ENCODE measurements at regions not wholly inside any gene's neighbourhood (a gene's known extent, or its start where the extent isn't known, plus 50 kb on each side); places are given as distances from the start of the nearest gene placed in this dataset.

DNA sequence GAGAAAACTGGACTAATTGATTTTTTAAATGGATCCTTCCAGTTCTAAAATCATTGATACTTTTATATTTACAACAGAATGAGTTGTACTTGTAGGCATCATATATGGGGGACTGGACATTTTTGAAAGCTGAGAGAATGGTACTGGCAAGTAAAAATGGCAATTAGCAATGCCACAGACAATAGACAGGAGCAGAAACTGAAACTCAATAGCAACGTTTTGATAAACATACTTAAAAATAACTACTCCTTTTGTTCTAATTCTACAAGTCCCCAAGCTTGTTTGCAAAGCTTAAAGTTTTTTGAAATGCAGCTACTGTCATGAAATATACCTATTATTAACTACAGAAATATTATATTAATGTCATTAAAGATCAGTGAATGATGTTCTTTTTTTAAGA, 52.8 kb upstream of the FBXL7 start:
- no peak for DNase-seq

DNA sequence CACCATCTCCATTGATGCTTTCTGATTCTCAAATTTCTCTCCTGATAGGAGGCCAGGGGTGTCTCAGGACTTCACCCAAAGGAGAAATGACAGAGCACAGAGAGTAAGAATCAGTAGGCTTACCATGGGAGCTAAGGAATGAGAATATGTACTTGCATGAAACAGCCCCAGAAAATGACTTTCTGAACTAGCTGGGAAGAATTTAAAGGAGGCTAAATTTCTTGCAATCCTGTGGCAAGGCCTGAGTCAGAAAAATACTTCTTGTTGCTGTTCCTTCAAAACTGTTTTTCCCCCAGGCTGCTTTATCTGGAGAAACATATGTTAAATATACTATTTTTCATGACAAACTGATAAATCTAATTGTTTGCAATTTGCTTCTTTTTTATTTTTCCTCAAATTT, 53.4 kb upstream of the FBXL7 start:
- no peak for DNase-seq

DNA sequence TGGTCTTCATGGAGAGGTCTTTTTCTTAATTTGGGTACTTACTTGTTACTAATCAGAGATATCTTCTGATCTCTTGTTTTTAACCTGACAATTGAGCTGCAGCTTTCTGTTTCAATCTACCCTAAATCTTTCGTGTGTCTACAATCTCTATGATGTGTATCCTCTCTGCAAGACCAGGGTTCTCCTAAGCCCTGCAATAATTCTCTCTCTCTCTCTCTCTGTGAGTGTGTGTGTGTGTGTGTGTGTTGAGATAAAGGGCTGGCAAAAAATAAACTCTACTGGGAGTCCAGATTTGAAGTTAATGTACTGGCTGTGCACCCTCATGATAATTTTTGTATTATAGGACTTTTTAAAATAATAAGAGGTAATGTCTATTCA, 57.8 kb upstream of the FBXL7 start:
- DNase-seq = no peak

DNA sequence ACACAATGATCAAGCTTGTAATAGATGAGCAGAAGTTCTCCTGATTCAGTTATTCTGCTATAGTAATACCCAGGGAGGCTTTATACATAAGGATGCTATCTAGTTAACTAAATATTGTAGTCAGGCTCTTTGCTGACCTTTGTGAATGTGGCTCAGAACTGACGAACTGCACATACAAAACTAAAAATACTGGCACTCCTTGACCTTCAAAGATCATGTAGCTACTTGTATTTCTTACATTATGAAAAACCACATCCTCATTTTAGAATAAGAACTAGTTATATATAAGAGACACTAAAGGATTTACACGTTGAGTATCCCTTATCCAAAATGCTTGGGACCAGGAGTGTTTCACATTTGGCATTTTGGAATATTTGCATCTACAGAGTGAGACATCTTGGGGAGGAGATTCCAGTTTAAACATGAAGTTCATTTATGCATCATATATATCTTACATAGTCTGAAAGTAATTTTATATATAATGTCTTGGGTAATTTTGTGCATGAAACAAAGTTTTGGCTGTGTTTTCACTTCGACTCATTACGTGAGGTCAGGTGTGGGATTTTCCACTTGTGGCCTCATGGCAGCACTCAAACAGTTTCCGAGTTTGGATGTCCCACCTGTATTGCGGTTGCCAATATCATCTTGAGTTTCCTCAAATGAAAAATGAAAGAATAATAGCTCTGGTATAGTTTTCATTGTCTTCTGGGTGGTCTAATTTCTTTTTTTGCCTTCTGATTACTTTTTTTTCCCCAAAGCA, 58.4 kb upstream of the FBXL7 start:
- DNase-seq = no peak

DNA sequence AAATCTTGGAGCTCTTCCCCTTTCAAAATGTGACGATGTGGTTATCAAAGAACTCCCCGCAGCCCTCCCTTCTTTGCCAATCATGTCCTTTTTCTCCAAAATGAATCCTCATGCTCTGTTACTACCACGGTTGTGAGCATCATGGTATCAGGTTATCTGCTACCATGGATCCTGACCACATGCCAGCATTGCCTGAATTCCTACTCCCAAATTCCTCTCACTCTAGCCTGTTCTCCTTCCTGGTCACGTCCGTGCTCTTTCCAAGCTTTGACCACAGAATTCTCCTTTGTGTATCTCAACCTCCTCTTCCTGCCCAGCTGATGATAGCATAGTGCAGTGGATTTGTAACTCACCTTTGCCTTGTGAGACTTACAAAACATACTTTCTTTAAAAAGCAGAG, 59.5 kb upstream of the FBXL7 start:
- DNase-seq = no peak

DNA sequence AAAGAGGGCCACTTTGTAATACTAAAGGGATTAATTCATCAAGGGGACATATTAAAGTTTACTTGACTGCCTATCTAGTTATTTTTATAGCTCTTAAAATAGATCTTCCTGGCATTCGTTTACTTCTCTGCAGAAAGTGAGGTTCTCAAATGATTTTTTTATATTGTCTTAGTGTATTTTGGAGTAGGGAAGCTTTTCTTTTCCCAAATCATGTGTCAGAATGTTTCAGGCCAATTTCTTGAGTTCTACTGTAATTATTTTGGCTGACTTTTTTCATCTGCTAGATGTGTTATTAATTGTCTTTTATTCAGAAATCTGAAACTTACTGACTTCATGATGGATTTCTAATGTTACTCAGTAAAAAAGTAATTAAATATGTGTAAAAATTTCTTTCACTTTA, 60.2 kb upstream of the FBXL7 start:
- no peak for DNase-seq

DNA sequence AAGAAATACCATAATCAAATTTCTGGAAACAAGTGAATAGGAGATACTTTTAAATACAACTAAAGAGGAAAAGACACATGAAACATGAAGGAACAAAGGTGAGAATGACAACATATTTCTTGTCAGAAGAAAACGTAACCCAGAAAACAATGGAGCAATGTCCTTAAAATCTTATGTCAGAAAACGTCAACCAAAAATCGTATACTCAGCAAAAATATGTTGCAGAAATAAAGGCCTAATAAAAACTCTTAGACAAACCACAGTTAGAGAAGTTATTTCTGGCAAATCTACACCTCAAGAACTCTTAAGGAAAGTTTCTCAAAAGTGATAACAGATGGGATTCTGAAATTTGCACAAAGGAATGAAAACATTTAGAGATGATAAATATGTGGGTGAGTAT, 66.3 kb upstream of the FBXL7 start:
- DNase-seq = no peak

DNA sequence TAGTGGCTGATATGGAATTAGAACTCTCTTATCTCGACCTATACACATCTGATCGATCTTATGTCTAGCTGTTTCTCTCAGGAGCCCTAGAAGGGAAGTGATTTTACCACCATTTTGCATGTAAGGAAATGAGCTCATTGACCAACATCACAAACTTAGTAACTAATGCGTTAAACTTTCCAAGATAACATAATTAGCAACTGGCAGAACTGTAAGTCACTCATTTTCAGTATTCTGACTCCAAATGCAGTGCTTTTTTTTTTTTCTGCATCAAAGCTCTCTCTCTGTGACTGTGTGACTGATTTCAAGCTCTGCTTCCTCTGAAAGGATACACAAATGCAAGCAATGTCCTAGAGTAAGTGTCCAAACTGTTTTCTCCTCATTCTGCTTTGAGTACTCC, 68.1 kb upstream of the FBXL7 start:
- DNase-seq = no peak

DNA sequence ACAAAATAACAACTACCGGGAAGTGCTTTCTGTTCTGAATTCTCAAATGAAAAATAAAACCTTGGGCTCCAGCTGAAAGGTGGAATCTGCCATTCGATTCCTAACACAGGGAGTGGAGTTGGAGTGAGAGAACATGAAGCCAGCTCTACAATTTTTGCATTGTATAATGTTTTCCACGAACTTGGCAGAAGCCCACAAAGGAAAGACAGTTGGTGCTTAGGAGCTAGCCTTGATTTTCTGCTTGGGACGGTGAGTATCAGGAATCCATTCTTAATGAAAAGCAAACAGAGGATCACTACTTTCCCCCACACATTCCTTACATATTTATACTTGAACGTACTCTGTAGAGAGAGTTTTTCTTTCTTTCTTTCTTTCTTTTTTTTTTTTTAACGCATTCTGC, 74.2 kb upstream of the FBXL7 start:
- DNase-seq = no peak

DNA sequence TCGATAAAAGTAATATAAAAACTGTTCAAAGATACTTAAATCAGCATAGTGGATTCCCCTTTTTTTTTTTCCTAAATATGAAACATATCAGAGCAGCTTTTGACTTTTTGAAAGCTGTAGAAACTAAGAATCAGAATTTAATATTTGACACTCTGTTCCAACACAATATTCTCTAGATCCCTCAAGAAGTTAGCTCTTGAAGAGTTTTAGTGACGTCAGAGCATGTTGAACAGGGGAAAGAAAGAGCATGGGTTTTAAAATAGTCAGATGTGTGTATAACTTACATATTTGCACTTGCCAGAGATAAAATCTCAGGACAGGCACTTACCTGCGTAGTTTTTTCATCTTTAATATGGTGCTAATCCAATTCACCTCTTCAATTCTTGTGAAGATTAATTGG, 75.2 kb upstream of the FBXL7 start:
- DNase-seq = no peak

DNA sequence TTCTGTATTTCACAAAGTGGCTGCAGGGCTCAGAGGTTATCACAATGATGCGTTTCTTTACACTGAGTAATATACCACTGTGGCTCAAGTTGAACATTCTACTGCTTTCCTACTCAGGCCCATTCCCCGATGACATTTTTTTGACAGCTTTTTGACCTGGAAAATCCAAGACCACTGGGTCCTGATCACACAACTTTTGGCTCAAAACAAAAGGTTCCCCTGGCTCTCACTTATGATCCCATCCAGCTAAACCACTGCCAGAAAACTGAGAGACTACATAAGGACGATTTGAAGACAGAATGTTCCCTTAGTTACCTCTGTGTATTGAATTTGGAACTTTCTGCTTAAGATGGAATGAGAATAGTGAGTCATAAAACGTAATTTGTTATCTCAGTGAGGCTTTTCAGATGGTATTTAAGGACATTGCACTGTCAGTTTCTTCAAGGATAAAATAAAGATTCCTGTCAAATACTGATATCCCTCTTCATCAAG, 78.0 kb upstream of the FBXL7 start:
- DNase-seq = no peak

DNA sequence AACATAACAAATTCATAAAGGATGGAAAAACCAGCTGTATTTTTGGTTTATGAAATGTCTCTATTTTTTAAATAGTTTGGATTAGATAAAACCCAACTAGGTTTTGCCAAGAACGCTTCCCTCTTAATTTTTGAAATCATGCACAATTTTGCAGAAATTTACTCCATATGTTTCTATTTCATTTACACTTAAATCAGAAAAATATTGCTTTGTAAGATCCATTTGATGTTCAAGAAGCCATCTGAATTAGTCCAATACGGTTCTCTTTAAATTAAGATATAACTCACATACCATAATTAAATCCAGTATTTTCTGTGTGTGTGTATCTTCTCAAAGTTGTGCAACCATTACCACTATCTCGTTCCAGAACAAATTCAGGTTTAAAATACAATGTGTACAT, 78.6 kb upstream of the FBXL7 start:
- no peak for DNase-seq

DNA sequence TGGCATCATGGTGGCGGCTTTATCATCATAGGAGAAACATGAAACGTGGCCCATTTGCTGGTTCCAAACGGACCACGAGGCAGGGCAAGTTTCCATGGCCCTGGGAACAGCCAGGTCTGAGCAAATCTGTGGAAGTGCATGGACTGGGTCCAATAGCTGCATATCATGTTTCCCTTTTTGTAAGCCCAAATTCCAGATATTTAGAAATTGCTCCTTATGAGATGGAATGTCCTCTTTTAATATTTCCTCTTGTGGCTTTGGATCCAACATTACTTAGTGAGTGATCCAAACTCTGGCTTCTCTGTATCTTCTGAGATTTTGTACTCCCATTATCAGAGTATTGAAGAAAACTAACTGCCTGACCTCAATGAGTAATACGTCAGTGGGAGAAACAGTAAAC, 79.8 kb upstream of the FBXL7 start:
- no peak for DNase-seq

DNA sequence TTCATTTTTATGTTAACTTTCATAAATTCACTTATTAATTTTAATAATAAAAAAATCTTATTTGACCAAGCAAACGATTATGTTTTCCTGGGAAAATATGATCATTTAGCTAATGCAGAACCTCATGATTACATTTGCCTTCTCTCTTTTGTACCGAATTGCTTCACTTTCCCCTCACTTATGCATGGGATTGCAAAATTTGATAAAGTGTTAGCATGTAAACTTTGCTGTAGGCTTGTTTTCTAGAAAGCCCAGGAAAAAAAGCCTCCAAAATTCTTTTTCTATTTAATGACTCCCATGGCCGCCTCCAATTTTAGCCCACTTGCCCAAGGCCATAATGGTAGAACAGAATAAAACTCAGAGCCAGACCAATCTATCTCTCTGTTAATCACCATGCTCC, 82.8 kb upstream of the FBXL7 start:
- DNase-seq = no peak

DNA sequence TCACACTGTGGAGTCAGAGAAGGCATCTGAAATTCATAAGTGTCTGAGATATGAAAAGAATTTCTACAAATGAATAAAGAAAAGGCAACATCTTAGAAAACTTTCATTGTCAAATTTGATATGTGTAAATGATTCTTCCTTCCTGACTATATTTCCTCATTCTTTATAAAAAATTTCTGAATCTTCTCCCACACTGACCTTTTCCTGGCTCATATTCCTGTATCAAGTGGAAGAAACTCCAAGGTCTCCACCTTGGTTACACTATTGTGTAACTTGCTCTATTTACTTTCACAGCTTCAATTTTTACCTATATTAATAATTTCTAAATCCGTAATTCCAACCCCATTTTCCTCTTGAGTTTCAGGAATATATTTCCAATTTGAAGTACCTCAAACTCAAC, 93.5 kb upstream of the FBXL7 start:
- no peak for DNase-seq

DNA sequence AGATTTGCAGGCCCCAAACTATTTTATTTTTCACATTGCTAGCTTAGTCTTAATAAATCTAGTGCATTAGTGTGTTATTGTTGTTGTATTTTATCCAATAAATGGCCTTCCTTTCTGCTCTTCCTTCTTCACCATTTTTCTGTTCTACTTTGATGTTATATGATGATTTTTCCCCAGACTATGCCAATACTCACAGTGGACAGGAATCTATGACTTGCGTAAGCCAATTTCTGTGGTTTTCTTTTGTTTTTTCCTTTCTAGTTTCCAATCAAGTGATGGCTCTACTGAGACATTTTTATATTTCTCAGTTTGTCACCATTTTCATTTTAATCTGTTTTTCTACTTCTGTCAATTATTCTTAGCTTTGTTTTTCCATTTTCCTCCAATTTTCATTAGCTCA, 106.8 kb upstream of the FBXL7 start:
- DNase-seq = no peak

DNA sequence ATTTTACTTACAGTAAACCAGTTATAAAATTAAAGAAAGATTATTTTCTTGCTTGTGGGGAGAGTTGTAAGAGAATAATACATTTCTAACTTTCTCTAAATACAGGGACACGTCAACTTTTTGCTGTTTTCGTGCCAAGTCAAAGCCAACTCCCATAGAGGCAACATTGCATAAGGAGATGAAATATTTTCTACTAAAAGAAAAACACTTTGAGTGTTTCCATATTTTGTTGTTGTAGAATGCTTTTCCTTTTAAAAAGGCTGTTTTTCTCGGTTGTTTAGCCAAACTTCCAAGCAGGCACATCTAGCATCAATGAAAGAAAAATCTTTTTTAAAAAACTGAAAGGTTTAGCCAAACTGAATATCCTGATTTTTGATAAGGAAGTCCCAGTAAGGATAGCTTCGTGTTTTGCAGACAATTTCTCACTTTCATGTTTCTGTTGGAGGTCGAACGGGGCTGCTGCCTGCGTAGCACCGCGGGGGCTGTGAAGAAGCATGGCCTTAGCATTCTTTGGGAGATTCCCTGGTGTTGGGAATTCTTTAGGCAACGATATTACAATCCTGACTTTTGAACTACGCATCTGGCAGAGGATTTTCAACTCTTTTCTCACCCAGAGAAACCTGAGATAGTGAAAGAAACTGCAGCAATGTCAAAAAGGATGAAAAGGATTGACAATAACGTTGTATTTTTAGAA, 108.1 kb upstream of the FBXL7 start:
- no peak for DNase-seq

DNA sequence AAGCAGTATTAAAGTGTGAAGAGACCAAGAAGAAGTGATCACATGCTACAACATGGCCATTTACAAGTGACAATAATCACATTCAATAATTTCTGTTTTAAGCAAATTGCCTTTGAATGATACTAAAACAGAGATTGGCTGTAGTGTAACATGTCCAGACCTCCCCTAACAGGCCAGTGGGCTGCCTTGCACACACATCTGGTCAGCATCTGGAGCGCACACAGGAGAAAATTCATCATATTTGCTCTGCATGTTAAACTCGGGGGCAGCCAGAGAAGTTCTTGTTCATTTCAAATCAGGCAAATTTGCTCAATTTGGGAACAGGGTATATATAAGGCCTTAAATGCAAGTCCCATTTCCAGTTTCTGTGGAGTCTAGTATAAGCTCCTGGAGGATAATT, 111.1 kb upstream of the FBXL7 start:
- DNase-seq = no peak

DNA sequence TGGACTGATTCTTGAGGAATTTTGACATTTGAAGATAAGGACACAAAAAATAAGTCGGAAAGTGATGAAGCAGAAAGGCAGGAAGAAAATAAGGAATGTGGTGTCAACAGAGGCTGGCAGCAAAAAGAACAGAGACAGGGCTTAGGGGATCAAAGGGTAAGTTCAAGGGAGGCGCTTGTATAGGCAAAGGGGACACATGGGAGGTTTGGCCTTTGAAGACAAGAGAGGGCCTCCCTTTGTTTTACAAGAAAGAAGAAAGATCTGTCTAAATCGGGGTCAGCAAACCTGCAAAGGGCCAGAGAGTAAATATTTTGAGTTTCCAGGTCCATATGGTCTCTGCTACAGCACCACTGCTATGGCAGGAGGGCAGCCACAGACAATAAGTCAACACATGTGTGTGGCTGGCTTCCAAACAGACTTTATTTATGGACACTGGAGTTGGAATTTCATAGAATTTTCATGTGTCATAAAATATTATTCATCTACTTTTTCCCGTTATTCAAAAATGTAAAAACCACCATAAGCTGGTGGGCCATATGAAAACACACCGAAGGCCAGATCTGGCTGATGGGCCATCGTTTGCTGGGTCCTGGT, 112.0 kb upstream of the FBXL7 start:
- no peak for DNase-seq

DNA sequence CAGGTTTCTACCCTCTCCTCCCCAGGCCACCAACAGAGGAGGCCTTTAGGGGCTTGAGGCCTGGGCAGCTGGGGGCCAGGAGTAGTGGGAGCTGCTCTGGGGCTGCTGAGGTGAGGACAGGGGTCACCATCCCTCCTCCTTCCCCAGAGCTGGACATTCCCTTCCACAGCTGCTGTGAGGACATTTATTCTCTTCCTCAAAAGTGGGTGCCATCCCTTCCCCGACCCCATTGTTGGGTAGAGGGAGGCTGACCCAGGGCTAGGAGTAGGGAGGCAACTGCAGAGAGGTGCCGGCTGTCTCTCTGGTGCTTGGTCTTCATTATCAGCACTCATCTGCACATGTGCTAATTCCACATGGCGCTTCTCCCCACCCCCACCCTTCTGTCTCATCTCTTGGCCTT, 113.9 kb upstream of the FBXL7 start:
- DNase-seq = no peak

DNA sequence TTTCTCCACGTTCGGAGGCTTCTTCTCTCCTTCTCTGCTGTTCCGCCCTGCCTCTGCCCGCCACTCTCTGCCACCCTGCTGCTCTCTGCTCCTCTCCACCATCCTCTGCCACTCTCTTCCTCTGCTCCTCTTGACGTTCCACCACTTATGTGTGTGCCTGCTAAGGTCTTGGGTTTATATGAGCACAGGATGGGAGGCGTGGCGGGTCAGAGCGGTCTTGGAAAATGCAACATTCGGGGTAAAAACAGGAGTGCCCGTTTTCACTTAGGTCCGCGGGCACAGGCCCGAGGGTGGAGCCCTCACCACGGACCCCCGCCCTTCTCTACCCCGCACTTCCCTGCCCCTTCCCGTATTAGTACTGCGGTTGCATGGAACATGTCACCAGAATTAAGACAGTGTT, 114.4 kb upstream of the FBXL7 start:
- DNase-seq = no peak

DNA sequence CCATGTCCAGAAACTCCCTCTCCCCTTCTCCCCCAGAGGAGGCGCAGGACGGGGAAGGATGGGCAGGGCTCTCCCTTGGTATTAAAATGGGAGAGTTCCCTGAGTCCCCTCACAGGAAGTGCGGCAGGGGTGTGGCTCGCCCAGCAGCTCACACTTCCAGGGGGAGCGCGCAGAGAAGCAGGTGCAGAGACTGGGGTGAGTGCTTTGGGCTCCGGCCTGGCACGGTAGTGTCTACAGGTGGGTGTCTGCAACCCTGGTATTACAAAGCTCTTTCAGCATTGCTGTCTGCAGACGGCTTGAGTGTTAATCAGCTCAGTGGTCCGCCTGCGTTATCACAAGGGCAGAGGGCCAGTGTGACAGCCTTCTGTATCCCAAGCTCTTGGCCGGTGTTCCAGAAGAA, 114.9 kb upstream of the FBXL7 start:
- DNase-seq = no peak

DNA sequence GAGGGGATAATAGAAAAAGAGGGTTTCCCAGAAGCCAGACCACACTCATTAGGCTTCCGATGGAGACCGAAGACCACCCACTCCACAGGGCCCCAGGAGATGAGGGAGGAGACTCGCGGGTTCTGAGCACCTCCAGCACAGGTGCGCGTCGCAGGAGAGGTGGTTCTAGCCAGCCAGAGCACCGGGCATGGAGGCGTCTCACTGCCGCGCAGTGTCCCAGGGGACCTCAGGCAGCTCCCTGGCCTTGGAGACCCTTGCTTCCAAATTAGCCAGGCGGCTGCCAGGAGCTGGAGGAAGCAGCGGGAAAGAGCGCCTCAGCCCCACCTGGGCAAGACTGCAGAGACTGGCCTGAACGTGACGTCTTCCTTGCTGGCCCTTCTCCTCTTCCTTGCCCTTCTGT, 115.4 kb upstream of the FBXL7 start:
- DNase-seq = no peak

DNA sequence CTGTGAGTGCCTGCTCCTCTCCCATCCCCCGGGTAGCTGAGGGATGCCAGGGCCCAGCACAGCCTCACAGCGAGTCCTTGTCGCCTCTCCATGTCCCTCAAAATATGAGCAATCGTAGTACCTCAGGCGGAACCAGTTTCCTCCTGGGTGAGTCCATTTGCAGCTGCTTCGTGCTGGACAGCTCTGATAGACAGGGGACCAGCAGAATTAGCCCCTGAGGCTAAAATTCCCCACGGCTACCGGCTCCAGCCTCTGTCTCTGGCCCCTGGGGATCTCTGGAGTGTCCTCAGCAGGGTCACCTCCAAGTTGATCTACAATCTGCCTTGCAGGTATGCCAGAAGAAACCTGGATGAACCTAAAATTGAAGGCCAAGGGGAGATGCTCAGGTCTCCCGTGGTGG, 115.8 kb upstream of the FBXL7 start:
- DNase-seq = no peak

DNA sequence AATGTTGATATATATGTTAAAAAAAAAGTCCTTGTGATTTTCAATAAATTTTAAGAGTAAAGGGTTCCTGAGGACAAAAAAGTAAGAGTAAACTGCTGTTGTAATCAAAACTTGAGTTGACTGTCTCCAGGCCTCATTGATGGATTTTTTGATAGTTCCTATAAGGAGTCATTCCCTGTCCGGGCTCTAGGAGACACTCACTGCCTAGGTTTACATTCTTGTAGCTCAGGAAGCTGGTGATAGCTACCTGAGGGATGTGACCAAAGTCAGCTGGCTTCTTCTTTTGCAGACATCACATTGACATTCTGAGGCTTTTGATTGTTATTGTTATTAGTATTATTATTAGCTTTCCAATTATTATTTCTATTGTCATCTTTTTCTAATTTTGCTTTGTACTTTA, 116.5 kb upstream of the FBXL7 start:
- no peak for DNase-seq

All from NCI-H2029 (cell line).